ENCODE measurements at regions not wholly inside any gene's neighbourhood (a gene's known extent, or its start where the extent isn't known, plus 50 kb on each side); places are given as distances from the start of the nearest gene placed in this dataset.

DNA sequence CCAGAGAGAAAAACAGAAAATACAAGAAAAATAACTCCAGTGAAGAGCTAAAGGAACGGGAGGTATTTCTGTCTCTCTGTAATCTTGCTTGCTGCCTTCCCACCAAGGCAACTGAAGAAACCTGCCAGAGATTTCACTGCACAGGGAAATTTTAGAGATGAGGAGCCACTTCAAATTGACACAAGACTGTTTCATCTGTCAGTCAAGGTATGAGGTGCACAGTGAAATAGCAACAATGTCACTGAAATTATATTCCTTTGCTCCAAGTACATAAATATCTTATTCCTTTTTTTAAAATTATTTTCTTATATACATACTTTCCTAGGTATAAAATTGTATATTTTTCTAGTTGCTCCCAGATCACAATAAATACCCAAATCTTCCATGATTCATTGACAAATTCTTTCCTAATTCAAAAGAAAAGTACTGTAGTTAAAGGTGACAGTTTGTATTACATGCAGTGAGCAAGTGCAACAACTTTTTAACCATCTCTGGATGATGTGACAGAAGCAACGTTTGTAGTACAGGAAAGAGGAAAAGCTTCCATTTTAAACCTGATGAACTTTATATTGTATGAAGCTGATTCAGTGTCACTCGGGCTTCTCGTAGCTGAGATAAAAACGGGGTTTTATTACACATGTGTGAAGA lies 563.4 kb downstream of the TUSC7 start:
- TF ChIP-seq, protein P1, sequence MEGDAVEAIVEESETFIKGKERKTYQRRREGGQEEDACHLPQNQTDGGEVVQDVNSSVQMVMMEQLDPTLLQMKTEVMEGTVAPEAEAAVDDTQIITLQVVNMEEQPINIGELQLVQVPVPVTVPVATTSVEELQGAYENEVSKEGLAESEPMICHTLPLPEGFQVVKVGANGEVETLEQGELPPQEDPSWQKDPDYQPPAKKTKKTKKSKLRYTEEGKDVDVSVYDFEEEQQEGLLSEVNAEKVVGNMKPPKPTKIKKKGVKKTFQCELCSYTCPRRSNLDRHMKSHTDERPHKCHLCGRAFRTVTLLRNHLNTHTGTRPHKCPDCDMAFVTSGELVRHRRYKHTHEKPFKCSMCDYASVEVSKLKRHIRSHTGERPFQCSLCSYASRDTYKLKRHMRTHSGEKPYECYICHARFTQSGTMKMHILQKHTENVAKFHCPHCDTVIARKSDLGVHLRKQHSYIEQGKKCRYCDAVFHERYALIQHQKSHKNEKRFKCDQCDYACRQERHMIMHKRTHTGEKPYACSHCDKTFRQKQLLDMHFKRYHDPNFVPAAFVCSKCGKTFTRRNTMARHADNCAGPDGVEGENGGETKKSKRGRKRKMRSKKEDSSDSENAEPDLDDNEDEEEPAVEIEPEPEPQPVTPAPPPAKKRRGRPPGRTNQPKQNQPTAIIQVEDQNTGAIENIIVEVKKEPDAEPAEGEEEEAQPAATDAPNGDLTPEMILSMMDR (IDR thresholded peaks at IDR 0.05): no peak
- TF ChIP-seq POLR2A (IDR thresholded peaks at IDR 0.05): no peak
- TF ChIP-seq POLR2AphosphoS5 (IDR thresholded peaks at IDR 0.05): no peak
